ENCODE measurements at regions not wholly inside any gene's neighbourhood (a gene's known extent, or its start where the extent isn't known, plus 50 kb on each side); places are given as distances from the start of the nearest gene placed in this dataset.
"Not testable (repeated sequence)": the region's sequence is repeated elsewhere in the genome, so short reads cannot be mapped to it uniquely, and the experiment has no call there.

- no peak overlapping the region for H3K4me3 ChIP-seq (ENCODE audit: low read depth, low read length)
- TF ChIP-seq, protein P1, sequence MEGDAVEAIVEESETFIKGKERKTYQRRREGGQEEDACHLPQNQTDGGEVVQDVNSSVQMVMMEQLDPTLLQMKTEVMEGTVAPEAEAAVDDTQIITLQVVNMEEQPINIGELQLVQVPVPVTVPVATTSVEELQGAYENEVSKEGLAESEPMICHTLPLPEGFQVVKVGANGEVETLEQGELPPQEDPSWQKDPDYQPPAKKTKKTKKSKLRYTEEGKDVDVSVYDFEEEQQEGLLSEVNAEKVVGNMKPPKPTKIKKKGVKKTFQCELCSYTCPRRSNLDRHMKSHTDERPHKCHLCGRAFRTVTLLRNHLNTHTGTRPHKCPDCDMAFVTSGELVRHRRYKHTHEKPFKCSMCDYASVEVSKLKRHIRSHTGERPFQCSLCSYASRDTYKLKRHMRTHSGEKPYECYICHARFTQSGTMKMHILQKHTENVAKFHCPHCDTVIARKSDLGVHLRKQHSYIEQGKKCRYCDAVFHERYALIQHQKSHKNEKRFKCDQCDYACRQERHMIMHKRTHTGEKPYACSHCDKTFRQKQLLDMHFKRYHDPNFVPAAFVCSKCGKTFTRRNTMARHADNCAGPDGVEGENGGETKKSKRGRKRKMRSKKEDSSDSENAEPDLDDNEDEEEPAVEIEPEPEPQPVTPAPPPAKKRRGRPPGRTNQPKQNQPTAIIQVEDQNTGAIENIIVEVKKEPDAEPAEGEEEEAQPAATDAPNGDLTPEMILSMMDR (conservative IDR thresholded peaks at IDR 0.05; ENCODE audit: low read depth, low read length), result no peak
- DNase-seq (ENCODE audit: low read depth), result no peak
Measured at GRCh38 chr12:105503619-105504018, 173.1 kb downstream of the C12orf75 start.

- no peak overlapping the region for H3K4me3 ChIP-seq (ENCODE audit: low read depth, low read length)
- TF ChIP-seq, protein P1 (conservative IDR thresholded peaks at IDR 0.05; ENCODE audit: low read depth, low read length), result no peak
- DNase-seq (ENCODE audit: low read depth), result no peak
Measured at GRCh38 chr12:105504286-105504685, 173.8 kb downstream of the C12orf75 start.

DNA sequence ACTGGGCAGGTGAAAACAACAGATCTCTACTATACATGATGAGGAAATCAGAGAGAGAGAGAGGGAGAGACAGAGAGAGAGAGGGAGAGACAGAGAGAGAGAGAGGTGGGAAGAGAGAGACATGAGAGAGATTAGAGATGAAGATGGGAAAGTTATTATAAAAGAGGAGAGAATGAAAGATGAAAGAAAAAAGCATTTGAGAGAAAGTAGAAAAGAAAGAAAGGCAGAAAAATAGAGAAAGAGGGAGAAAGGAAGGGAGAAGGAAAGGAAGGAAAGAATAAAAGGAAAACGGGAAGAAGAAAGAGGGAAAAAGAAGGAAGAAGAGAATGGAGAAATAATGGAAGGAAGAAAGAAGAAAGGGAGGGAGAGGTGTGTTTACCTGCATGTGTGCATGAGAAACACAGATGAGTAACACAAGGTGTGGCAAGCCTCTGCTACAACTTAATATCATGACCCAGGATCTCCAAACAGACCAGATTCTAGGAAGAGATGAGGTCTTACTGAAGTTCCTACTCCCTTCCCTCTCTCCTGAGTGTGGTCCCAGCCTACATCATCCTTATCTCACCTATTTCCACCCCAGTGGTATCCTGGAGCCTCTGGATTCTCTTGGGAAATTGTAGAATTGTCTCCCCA, 176.3 kb downstream of the C12orf75 start:
- no peak overlapping the region for H3K4me3 ChIP-seq (ENCODE audit: low read depth, low read length)
- DNase-seq (ENCODE audit: low read depth), result no peak
- TF ChIP-seq, protein P1 (conservative IDR thresholded peaks at IDR 0.05; ENCODE audit: low read depth, low read length), result no peak

DNA sequence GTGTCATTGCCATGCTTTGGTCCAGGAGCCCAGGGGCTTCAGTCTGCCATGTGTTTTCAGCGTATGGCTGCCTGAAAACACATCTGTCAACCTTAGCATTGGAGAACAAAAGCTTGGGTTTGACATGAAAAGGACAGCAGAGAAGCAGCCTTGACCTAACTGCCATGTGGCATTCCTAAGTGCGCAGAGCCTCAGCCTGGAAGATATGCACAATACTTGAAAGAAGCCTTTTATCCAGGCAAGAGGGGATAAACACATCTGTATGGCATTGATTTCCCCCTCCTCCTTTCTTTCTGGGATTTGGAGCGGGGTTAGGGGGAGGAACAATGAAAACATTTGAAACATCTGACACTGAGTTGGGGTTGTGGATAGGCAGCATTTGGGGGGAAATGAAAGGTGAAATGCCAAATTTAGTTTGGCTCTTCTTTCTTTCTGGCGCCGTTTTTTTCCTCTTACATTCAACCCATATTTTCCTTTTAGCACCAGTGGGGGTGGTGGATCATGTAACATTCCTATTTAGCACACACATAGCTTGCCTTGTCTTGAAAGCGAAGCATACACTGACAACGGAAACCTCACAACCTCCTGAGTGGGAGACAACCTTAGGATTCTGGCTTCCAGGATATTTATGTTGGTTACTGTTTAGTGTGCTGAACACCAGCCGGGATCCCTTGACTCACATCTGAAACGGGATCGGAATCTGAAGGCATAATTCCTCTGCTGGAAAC, 177.0 kb downstream of the C12orf75 start:
- TF ChIP-seq, protein P1 (conservative IDR thresholded peaks at IDR 0.05; ENCODE audit: low read depth, low read length), result no peak
- no peak for DNase-seq (ENCODE audit: low read depth)
- no peak overlapping the region for H3K4me3 ChIP-seq (ENCODE audit: low read depth, low read length)

GRCh38 chr12:105508096-105508495, 177.6 kb downstream of the C12orf75 start:
- no peak overlapping the region for H3K4me3 ChIP-seq (ENCODE audit: low read depth, low read length)
- DNase-seq (ENCODE audit: low read depth), result no peak
- TF ChIP-seq, protein P1 (conservative IDR thresholded peaks at IDR 0.05; ENCODE audit: low read depth, low read length), result no peak

DNA sequence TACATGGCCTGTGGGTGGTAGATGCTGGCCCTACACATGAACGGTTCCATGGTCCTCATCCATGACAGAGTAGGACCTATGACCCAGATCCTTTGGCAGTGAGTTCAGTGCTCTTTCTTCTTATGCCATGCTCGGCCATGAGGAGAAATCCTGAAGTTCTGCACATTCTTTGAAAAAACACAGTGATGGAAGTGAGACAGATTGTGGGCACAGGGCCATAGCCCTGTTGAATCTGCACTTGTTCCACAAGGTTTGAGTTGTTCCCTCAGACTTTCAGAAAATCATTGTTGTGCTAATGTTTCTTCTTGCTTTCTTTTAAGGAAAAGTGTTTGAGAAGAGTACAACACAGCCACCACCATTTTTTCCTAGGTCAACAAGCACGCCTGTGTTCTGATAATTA, 180.0 kb downstream of the C12orf75 start:
- no peak for DNase-seq (ENCODE audit: low read depth)
- TF ChIP-seq, protein P1 (conservative IDR thresholded peaks at IDR 0.05; ENCODE audit: low read depth, low read length), result no peak
- H3K4me3 ChIP-seq (ENCODE audit: low read depth, low read length), result no peak overlapping the region

DNA sequence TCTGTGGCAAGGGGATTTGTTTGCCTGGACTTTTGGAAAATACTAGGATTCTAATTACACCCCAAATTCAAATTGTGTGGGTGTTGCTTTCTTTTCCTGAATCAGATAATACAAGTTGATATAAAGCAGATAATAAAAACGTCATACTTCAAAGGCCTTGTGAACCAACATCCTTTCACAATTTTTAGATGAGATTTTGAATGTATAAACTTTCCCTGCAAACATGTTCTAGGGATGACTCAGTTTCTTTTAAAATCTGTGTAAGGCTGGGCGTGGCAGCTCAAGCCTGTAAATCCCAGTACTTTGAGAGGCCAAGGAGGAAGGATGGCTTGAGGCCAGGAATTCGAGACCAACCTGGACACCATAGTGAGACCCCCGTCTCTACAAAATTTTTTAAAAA, 182.4 kb downstream of the C12orf75 start:
- not testable (repeated sequence) for DNase-seq (ENCODE audit: low read depth); H3K4me3 ChIP-seq (ENCODE audit: low read depth, low read length)
